ENCODE measurements at regions not wholly inside any gene's neighbourhood (a gene's known extent, or its start where the extent isn't known, plus 50 kb on each side); places are given as distances from the start of the nearest gene placed in this dataset.

GRCh38 chr17:31750578-31750977, 108.5 kb downstream of the COPRS start:
- intact Hi-C loops (cut with micrococcal nuclease): no loop called here
- FAIRE-seq (no peak), DNase-seq (ENCODE audit: extremely low read depth in 1 of 4, low spot score in 3 of 4) (no peak), ATAC-seq (no peak)
- Histone ChIP-seq H3K27me3 (ENCODE audit: control insufficient read depth in 2 of 2, insufficient read depth in 2 of 2, low read length in 2 of 2) (peaks cover 5 to 31% of the 10 kb centered on the region in 2 experiments; a peak in 4 of 5 replicates), H4K20me1 (replicated peaks; ENCODE audit: control insufficient read depth, insufficient read depth, low read length) (no peaks in the 10 kb centered on the region), H3K9me3 (replicated peaks; ENCODE audit: control insufficient read depth, insufficient read depth, low read depth, low read length) (no peaks in the 10 kb centered on the region), H3K4me2 (ENCODE audit: insufficient read depth, low read length) (no peak overlapping the region), H2AFZ (ENCODE audit: low read depth, low read length) (no peak overlapping the region), H3K9ac (ENCODE audit: insufficient read depth in 1 of 2, low read depth in 2 of 2, low read length in 2 of 2) (no peak overlapping the region), H3K36me3 (ENCODE audit: control insufficient read depth, insufficient read depth, low read length) (no peaks in the 10 kb centered on the region), H3K27ac (ENCODE audit: extremely low read depth, low read depth, low read length) (no peak overlapping the region), H3K79me2 (ENCODE audit: control insufficient read depth, insufficient read depth, low read length) (no peaks in the 10 kb centered on the region), H3K9me1 (ENCODE audit: control insufficient read depth, insufficient read depth, low read length) (no peaks in the 10 kb centered on the region), H3K4me1 (replicated peaks in 1 of 2; ENCODE audit: control insufficient read depth in 2 of 2, insufficient read depth in 2 of 2, low read length in 2 of 2) (no peaks in the 10 kb centered on the region; a peak in 1 of 5 replicates), H3K4me3 (no peak overlapping the region)
- CTCF ChIA-PET (ENCODE audit: low intra/inter-chr PET ratio): no interaction called here
- POLR2A ChIA-PET: interaction anchor here (0.9 kb wide), 1 partner anchor 80 kb away, joined by 4 read pairs; no protein-coding TSS in a partner anchor
- 0% methylated on average over 3 of the region's 3 CpGs for WGBS (ENCODE audit: insufficient coverage, low coverage, missing lambda C conversion rate)
- TF ChIP-seq FOXO4 (CRISPR knock-in tag; IDR thresholded peaks at IDR 0.05) (no peak), ZFP91 (CRISPR knock-in tag; IDR thresholded peaks at IDR 0.05) (no peak), RBM17 (IDR thresholded peaks at IDR 0.05; ENCODE audit: borderline replicate concordance, low read depth, low read length) (no peak), PTBP1 (IDR thresholded peaks at IDR 0.05; ENCODE audit: low read depth, low read length) (no peak), KAT8 (IDR thresholded peaks at IDR 0.05; ENCODE audit: low read depth) (no peak), DIDO1 (tag; IDR thresholded peaks at IDR 0.05; ENCODE audit: low read depth) (no peak), HDGF (IDR thresholded peaks at IDR 0.05) (no peak), LEF1 (IDR thresholded peaks at IDR 0.05) (no peak), CBFA2T3 (IDR thresholded peaks at IDR 0.05) (no peak), FOXK2 (conservative IDR thresholded peaks at IDR 0.05 in 1 of 2, IDR thresholded peaks at IDR 0.05 in 1 of 2; ENCODE audit: low read depth in 2 of 2) (no peak), ELK1 (CRISPR knock-in tag; IDR thresholded peaks at IDR 0.05) (no peak), SMARCC2 (IDR thresholded peaks at IDR 0.05; ENCODE audit: low read depth) (no peak), NFYB (IDR thresholded peaks at IDR 0.05; ENCODE audit: extremely low read depth, insufficient read length) (no peak), POLR2B (IDR thresholded peaks at IDR 0.05; ENCODE audit: low read depth, partially characterized antibody) (no peak), PTTG1 (tag; IDR thresholded peaks at IDR 0.05; ENCODE audit: low read depth) (no peak), CBX8 (IDR thresholded peaks at IDR 0.05; ENCODE audit: borderline replicate concordance, extremely low read depth, low read depth, low read length, poor library complexity, severe bottlenecking) (no peak), U2AF2 (optimal IDR thresholded peaks at IDR 0.05; ENCODE audit: low read depth, low read length) (no peak)
- BruUV-seq (replicated peaks): no TSS peak
- in situ Hi-C loops (cut with MboI): no loop called here
